Lower lobe of right lung (tissue), 2 donors: ENCODE measurements at regions not wholly inside any gene's neighbourhood (a gene's known extent, or its start where the extent isn't known, plus 50 kb on each side); places are given as distances from the start of the nearest gene placed in this dataset.

Experiments used
- ATAC-seq, 2 donors: fragments of 200-7000 bp; cut with Tn5 transposase; one replicate each; pipeline ENCODE4 v1.9.1; 2020 to 2022; ENCODE audit warnings: mild to moderate bottlenecking in 2 of 2, moderate library complexity in 2 of 2
- DNase-seq: peaks from one replicate; pipeline ENCODE4 v3.0.0-alpha.2; 2020
- H3K27ac ChIP-seq: fragments of 200-600 bp; one replicate; pipeline ENCODE4 v1.8.0; 2022
- H3K27me3 ChIP-seq: fragments of 200-600 bp; one replicate; pipeline ENCODE4 v1.8.0; 2022; ENCODE audit warnings: low read depth
- H3K36me3 ChIP-seq: fragments of 200-600 bp; one replicate; pipeline ENCODE4 v1.8.0; 2022; ENCODE audit warnings: mild to moderate bottlenecking
- H3K4me1 ChIP-seq: fragments of 200-600 bp; one replicate; pipeline ENCODE4 v1.8.0; 2022
- H3K4me3 ChIP-seq: fragments of 200-600 bp; one replicate; pipeline ENCODE4 v1.8.0; 2022; ENCODE audit warnings: mild to moderate bottlenecking
- H3K9me3 ChIP-seq: fragments of 200-600 bp; one replicate; pipeline ENCODE4 v1.8.0; 2022
- CTCF ChIP-seq: fragments of 200-600 bp; IDR thresholded peaks from one replicate; pipeline ENCODE4 v1.8.0; 2022; ENCODE audit warnings: antibody characterized with exemption, mild to moderate bottlenecking
- intact Hi-C: fragments of 100-400 bp; cut with DNase I; formaldehyde crosslinking; loops from one replicate; pipeline ENCODE4 v1.11.0; 2022
- donor health status: DM: no; HTN: yes; CAD: no; lungs with severe emphysema.

GRCh38 chr12:25716842-25717241 is 163.8 kb upstream of the LMNTD1 start:
- Histone ChIP-seq H3K27me3 (no peaks in the 10 kb centered on the region), H3K4me1 (no peaks in the 10 kb centered on the region), H3K27ac (no peak overlapping the region), H3K4me3 (no peak overlapping the region), H3K9me3 (no peaks in the 10 kb centered on the region), H3K36me3 (no peaks in the 10 kb centered on the region)
- no peak for TF ChIP-seq CTCF
- DNase-seq (no peak), ATAC-seq (no peak)
- intact Hi-C loops = no loop called here

GRCh38 chr12:25717552-25717951 is 164.5 kb upstream of the LMNTD1 start:
- DNase-seq = no peak
- no peaks in the 10 kb centered on the region for H3K9me3 ChIP-seq
- intact Hi-C loops = no loop called here
- H3K4me3 ChIP-seq = no peak overlapping the region
- no peak overlapping the region for H3K27ac ChIP-seq
- no peak for ATAC-seq
- no peaks in the 10 kb centered on the region for H3K36me3 ChIP-seq
- TF ChIP-seq CTCF = no peak
- H3K27me3 ChIP-seq = no peaks in the 10 kb centered on the region
- no peaks in the 10 kb centered on the region for H3K4me1 ChIP-seq

- no peaks in the 10 kb centered on the region for H3K4me1 ChIP-seq
- no peaks in the 10 kb centered on the region for H3K27me3 ChIP-seq
- no peak for DNase-seq
- TF ChIP-seq CTCF = no peak
- no peaks in the 10 kb centered on the region for H3K36me3 ChIP-seq
- intact Hi-C loops = no loop called here
- no peaks in the 10 kb centered on the region for H3K9me3 ChIP-seq
- no peak overlapping the region for H3K4me3 ChIP-seq
- no peak for ATAC-seq
- no peak overlapping the region for H3K27ac ChIP-seq
These were observed 165.1 kb upstream of the LMNTD1 start for GRCh38 chr12:25718081-25718731.

GRCh38 chr12:25719505-25719904 is 166.4 kb upstream of the LMNTD1 start:
- DNase-seq = no peak

GRCh38 chr12:25723336-25723735 is 170.3 kb upstream of the LMNTD1 start:
- DNase-seq (no peak), ATAC-seq (no peak)
- Histone ChIP-seq H3K9me3 (no peaks in the 10 kb centered on the region), H3K4me1 (no peaks in the 10 kb centered on the region), H3K36me3 (no peaks in the 10 kb centered on the region), H3K27ac (no peak overlapping the region), H3K4me3 (no peak overlapping the region), H3K27me3 (no peaks in the 10 kb centered on the region)
- intact Hi-C loops = no loop called here
- TF ChIP-seq CTCF = no peak

More at GRCh38 chr12:25719505-25719904, 166.4 kb upstream of the LMNTD1 start:
- no peak for ATAC-seq
- TF ChIP-seq CTCF = no peak
- Histone ChIP-seq H3K4me3 (no peak overlapping the region), H3K9me3 (no peaks in the 10 kb centered on the region), H3K36me3 (no peaks in the 10 kb centered on the region), H3K27ac (no peak overlapping the region), H3K27me3 (no peaks in the 10 kb centered on the region), H3K4me1 (no peaks in the 10 kb centered on the region)
- intact Hi-C loops = no loop called here
